ENCODE measurements at regions not wholly inside any gene's neighbourhood (a gene's known extent, or its start where the extent isn't known, plus 50 kb on each side); places are given as distances from the start of the nearest gene placed in this dataset.

DNA sequence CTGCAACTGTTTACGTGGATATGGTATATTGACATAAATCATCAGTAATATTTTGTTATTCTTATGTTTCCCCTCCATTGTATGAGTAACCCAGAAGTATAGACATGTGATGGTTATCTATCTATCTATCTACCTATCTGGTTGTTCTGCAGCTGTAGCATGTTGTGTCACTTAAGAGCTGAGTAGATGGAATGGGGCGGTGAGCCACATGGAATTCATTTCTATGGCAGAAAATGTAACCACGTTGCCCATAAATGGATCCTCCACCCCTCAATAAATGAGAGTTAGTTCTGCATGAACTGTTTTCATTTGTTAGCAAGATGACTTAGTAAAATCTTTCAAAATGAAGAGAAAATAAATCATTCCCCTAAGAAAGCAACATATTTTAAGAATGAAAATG is 553.2 kb downstream of the MAT2B start:
- DNase-seq (ENCODE audit: low spot score) = no peak
- no peak overlapping the region for H3K27ac ChIP-seq
- H3K4me3 ChIP-seq = no peak overlapping the region
- TF ChIP-seq, protein P1, sequence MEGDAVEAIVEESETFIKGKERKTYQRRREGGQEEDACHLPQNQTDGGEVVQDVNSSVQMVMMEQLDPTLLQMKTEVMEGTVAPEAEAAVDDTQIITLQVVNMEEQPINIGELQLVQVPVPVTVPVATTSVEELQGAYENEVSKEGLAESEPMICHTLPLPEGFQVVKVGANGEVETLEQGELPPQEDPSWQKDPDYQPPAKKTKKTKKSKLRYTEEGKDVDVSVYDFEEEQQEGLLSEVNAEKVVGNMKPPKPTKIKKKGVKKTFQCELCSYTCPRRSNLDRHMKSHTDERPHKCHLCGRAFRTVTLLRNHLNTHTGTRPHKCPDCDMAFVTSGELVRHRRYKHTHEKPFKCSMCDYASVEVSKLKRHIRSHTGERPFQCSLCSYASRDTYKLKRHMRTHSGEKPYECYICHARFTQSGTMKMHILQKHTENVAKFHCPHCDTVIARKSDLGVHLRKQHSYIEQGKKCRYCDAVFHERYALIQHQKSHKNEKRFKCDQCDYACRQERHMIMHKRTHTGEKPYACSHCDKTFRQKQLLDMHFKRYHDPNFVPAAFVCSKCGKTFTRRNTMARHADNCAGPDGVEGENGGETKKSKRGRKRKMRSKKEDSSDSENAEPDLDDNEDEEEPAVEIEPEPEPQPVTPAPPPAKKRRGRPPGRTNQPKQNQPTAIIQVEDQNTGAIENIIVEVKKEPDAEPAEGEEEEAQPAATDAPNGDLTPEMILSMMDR (IDR thresholded peaks at IDR 0.05) = no peak

DNA sequence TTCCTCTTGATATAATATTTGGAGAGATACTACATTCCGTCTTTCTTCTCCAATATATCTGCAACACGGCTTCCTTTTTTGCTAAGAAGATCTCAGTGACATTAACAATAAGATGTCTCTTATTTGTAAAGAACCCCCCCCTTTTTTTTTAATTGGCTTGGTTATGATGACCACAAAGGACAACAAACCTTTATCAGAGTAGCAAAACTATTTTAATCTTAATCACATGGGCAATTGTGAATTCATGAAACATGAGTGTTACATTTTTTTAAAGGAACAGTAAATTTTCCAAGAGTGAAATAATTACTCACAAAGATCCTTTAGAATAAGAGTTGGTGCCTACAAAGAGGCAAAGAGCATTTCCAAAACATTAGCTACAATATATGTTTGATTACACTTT is 554.1 kb downstream of the MAT2B start:
- TF ChIP-seq, protein P1 (IDR thresholded peaks at IDR 0.05) = no peak
- DNase-seq (ENCODE audit: low spot score) = no peak
- Histone ChIP-seq H3K4me3 (no peak overlapping the region), H3K27ac (no peak overlapping the region)

DNA sequence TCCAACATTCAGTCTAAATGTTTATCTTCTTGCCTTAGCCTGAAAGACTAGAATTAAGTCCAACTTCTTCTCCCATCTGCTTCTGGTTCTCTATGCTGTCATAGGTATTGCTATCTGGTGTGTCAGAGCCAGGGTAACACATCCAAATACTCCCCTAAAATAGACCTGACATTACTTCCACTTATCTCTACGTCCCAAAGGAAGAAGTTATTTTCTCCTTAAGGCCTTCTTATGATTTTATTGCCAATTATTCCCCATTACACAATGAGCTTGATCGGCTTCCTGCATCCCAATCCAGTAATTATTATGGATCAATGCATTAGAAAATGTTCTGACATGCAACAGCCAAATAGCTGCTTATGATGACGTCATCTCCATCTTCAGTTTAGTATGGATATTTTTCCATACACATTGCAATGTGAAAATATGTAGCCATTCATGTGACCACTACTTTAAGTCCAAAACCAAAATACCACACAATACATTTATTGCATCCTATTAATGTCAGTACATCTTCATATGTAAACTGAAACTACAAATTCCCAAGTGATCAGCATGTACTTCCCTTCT is 555.5 kb downstream of the MAT2B start:
- no peak overlapping the region for H3K4me3 ChIP-seq
- no peak for DNase-seq (ENCODE audit: low spot score)
- TF ChIP-seq, protein P1 (IDR thresholded peaks at IDR 0.05) = no peak
- no peak overlapping the region for H3K27ac ChIP-seq

DNA sequence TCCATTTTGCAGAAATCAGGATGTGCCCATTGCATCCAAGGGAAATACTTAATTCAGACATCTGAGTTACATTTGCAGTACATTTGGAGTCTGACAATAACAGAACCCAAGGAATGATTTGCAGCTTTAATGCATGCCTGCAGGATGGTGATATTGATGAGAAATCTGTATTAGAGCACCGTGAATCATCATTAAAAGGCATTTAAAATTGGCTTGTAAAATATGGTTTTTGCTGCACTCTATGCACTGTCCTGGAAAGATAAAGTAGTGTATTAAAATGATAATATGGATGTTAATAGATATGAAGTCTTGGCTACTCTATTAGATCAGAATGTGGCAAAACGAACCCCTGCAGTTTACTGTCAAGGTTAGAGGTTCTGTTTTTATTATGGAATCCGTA is 556.9 kb downstream of the MAT2B start:
- no peak overlapping the region for H3K4me3 ChIP-seq
- no peak for DNase-seq (ENCODE audit: low spot score)
- TF ChIP-seq, protein P1 (IDR thresholded peaks at IDR 0.05) = no peak
- no peak overlapping the region for H3K27ac ChIP-seq

GRCh38 chr5:164065266-164065665 is 559.8 kb downstream of the MAT2B start:
- TF ChIP-seq, protein P1 (IDR thresholded peaks at IDR 0.05) = no peak
- no peak overlapping the region for H3K27ac ChIP-seq
- H3K4me3 ChIP-seq = no peak overlapping the region
- DNase-seq (ENCODE audit: low spot score) = no peak

DNA sequence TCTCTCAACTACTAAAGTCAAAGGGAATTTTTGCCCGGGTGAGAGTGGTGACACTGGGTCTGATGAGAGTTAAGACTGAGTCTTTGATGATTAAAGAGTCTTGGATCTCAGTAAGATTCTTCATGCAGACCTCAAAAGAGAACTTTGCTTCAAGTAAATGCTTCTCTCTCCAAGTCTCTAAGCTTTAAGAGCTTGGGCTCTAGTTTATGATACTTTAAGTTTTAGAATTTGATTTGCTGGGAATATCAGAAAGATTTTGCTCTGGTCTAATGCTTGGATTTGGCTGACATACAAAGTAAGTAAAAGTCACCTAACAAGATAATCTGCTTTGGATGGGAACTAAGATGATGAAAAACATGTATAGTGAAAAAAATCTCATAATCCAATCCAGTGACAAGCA is 566.3 kb downstream of the MAT2B start:
- TF ChIP-seq, protein P1 (IDR thresholded peaks at IDR 0.05) = no peak
- no peak for DNase-seq (ENCODE audit: low spot score)
- no peak overlapping the region for H3K27ac ChIP-seq
- no peak overlapping the region for H3K4me3 ChIP-seq

- H3K27ac ChIP-seq = no peak overlapping the region
- TF ChIP-seq, protein P1 (IDR thresholded peaks at IDR 0.05) = no peak
- DNase-seq (ENCODE audit: low spot score) = no peak
- no peak overlapping the region for H3K4me3 ChIP-seq
Measured at GRCh38 chr5:164073081-164073480, 567.7 kb downstream of the MAT2B start.
